ENCODE measurements at regions not wholly inside any gene's neighbourhood (a gene's known extent, or its start where the extent isn't known, plus 50 kb on each side); places are given as distances from the start of the nearest gene placed in this dataset.

DNA sequence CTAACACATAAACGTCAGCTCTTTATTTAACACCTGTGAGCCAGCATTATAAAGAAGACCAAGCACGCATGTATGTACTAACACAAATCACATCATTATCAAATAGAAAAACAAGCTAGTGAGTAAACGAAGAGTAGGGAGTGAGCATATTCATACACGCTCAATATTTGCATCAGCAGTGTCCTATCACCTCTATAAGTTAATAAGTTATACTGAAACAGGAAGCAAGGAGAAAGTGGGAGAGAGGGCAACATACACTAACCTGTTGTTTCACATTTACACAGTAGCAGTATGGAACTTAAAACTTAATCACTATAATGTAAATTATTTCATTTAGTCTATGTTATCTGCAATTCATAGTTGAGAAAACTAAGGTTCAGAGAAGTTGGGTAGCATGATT is 321.5 kb upstream of the TANK start:
- no peak for TF ChIP-seq POLR2AphosphoS5 (IDR thresholded peaks at IDR 0.05; ENCODE audit: low read depth)
- TF ChIP-seq, protein P1, sequence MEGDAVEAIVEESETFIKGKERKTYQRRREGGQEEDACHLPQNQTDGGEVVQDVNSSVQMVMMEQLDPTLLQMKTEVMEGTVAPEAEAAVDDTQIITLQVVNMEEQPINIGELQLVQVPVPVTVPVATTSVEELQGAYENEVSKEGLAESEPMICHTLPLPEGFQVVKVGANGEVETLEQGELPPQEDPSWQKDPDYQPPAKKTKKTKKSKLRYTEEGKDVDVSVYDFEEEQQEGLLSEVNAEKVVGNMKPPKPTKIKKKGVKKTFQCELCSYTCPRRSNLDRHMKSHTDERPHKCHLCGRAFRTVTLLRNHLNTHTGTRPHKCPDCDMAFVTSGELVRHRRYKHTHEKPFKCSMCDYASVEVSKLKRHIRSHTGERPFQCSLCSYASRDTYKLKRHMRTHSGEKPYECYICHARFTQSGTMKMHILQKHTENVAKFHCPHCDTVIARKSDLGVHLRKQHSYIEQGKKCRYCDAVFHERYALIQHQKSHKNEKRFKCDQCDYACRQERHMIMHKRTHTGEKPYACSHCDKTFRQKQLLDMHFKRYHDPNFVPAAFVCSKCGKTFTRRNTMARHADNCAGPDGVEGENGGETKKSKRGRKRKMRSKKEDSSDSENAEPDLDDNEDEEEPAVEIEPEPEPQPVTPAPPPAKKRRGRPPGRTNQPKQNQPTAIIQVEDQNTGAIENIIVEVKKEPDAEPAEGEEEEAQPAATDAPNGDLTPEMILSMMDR (conservative IDR thresholded peaks at IDR 0.05; ENCODE audit: low read depth in 2 of 2), result no peak
